ENCODE measurements at regions not wholly inside any gene's neighbourhood (a gene's known extent, or its start where the extent isn't known, plus 50 kb on each side); places are given as distances from the start of the nearest gene placed in this dataset.

- H3K36me3 ChIP-seq (ENCODE audit: control insufficient read depth in 1 of 2, insufficient read depth in 2 of 2, low read length in 2 of 2), result no peaks in the 10 kb centered on the region
- BruUV-seq (replicated peaks), result no TSS peak
- H3K79me2 ChIP-seq (ENCODE audit: insufficient read depth, low read length), result no peaks in the 10 kb centered on the region
- no peak overlapping the region for H3K4me3 ChIP-seq (replicated peaks in 1 of 2; ENCODE audit: low read depth in 1 of 2, low read length in 2 of 2)
- H3K9ac ChIP-seq (ENCODE audit: low read length), result no peak overlapping the region
- ChIA-PET CTCF (interaction anchor here (1.1 kb wide), 1 partner anchor 10 kb away, joined by 4 read pairs; no protein-coding TSS in a partner anchor), RAD21 (ENCODE audit: low non-redundant PET in 1 of 2, low total read pairs in 2 of 2, uncharacterized antibody in 2 of 2, unreplicated experiment in 2 of 2) (interaction anchor here in 1 of 2 experiments (0.7 kb wide), 1 partner anchor 212 kb away, joined by 3 read pairs; no protein-coding TSS in a partner anchor), POLR2A (no interaction called here)
- ATAC-seq (no peak), DNase-seq (ENCODE audit: low read depth, low spot score) (no peak)
- no peak overlapping the region for H3K4me2 ChIP-seq (ENCODE audit: low read length)
- H3K9me2 ChIP-seq (ENCODE audit: insufficient read depth), result no peaks in the 10 kb centered on the region
- H3K9me3 ChIP-seq (ENCODE audit: control insufficient read depth in 1 of 2, insufficient read depth in 1 of 2, low read depth in 1 of 2, low read length in 2 of 2), result no peaks in the 10 kb centered on the region
- intact Hi-C loops (cut with micrococcal nuclease), result no loop called here
- no peak overlapping the region for H3K27ac ChIP-seq (ENCODE audit: low read depth, low read length)
- no peak for TF ChIP-seq ATF3 (IDR thresholded peaks at IDR 0.05)
- TF ChIP-seq ZFX (IDR thresholded peaks at IDR 0.05), result no peak
- no peak for TF ChIP-seq SIN3A (IDR thresholded peaks at IDR 0.05; ENCODE audit: low read depth)
- no peak for TF ChIP-seq CEBPB (IDR thresholded peaks at IDR 0.05; ENCODE audit: low read depth)
- TF ChIP-seq POLR2A (IDR thresholded peaks at IDR 0.05; ENCODE audit: borderline replicate concordance, extremely low read depth, insufficient read depth, insufficient read length), result no peak
- TF ChIP-seq FOSL1 (IDR thresholded peaks at IDR 0.05; ENCODE audit: low read depth), result no peak
- TF ChIP-seq, protein P1, sequence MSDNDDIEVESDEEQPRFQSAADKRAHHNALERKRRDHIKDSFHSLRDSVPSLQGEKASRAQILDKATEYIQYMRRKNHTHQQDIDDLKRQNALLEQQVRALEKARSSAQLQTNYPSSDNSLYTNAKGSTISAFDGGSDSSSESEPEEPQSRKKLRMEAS (IDR thresholded peaks at IDR 0.05), result no peak
- TF ChIP-seq ELF1 (IDR thresholded peaks at IDR 0.05; ENCODE audit: borderline replicate concordance, low read depth), result no peak
- TF ChIP-seq SP1 (IDR thresholded peaks at IDR 0.05; ENCODE audit: low read depth), result no peak
- TF ChIP-seq EGR1 (IDR thresholded peaks at IDR 0.05; ENCODE audit: low read depth), result no peak
- no peak for TF ChIP-seq YY1 (IDR thresholded peaks at IDR 0.05; ENCODE audit: extremely low read depth, insufficient replicate concordance, low read depth, low read length)
- TF ChIP-seq EZH2phosphoT487 (IDR thresholded peaks at IDR 0.05; ENCODE audit: borderline replicate concordance), result no peak
- no peak for TF ChIP-seq SRF (IDR thresholded peaks at IDR 0.05; ENCODE audit: low read depth)
- no peak for TF ChIP-seq EZH2 (IDR thresholded peaks at IDR 0.05)
- TF ChIP-seq TCF7L2 (IDR thresholded peaks at IDR 0.05; ENCODE audit: borderline replicate concordance, extremely low read depth, insufficient read depth, insufficient read length), result no peak
- no peak for TF ChIP-seq CBX3 (IDR thresholded peaks at IDR 0.05; ENCODE audit: low read depth)
- TF ChIP-seq JUND (IDR thresholded peaks at IDR 0.05), result no peak
- H4K20me1 ChIP-seq (ENCODE audit: insufficient read depth), result no peaks in the 10 kb centered on the region
- H3K27me3 ChIP-seq (ENCODE audit: insufficient read depth, low read length), result no peaks in the 10 kb centered on the region
- no peak overlapping the region for H2AFZ ChIP-seq (ENCODE audit: low read depth, low read length, poor library complexity, severe bottlenecking)
- peaks cover 0 to 10% of the 10 kb centered on the region in 2 experiments; a peak in 2 of 4 replicates for H3K4me1 ChIP-seq (ENCODE audit: control insufficient read depth in 1 of 2, insufficient read depth in 2 of 2, low read length in 2 of 2)
Observed at GRCh38 chr22:19639610-19640135, 74.6 kb upstream of the SEPTIN5 start.
